WTC11 (cell line): ENCODE measurements at regions not wholly inside any gene's neighbourhood (a gene's known extent, or its start where the extent isn't known, plus 50 kb on each side); places are given as distances from the start of the nearest gene placed in this dataset.

Experiments
- ATAC-seq: fragments of 200-7000 bp; cut with Tn5 transposase; 2 replicates; pipeline ENCODE4 v1.10.0; 2021; ENCODE audit warnings: mild to moderate bottlenecking, moderate library complexity
- CTCF ChIA-PET: fragments of 300-600 bp; sonication (Branson Sonifier 250); formaldehyde crosslinking; loops from one replicate; lab custom pipeline; 2021; ENCODE audit warnings: antibody characterized with exemption; lab: Charles Lee
- POLR2A ChIA-PET: fragments of 350-600 bp; sonication (Branson Sonifier 250); formaldehyde crosslinking; loops from one replicate; lab custom pipeline; 2021; ENCODE audit warnings: antibody characterized with exemption; lab: Charles Lee
- DNase-seq: peaks from one replicate; pipeline ENCODE4 v3.0.0; 2021; ENCODE audit warnings: low spot score
- H3K27ac Mint-ChIP-seq: 2 replicates; pipeline ENCODE4 v1.8.0; 2021; ENCODE audit warnings: mixed read lengths
- H3K27me3 Mint-ChIP-seq: 2 replicates; pipeline ENCODE4 v1.8.0; 2021; ENCODE audit warnings: low read depth, mild to moderate bottlenecking, moderate library complexity, mixed read lengths
- H3K36me3 Mint-ChIP-seq: 2 replicates; pipeline ENCODE4 v1.8.0; 2021; ENCODE audit warnings: mixed read lengths
- H3K4me1 Mint-ChIP-seq: 2 replicates; pipeline ENCODE4 v1.8.0; 2022; ENCODE audit warnings: mixed read lengths
- H3K4me3 Mint-ChIP-seq: 2 replicates; pipeline ENCODE4 v1.8.0; 2021; ENCODE audit warnings: mild to moderate bottlenecking, moderate library complexity, mixed read lengths
- H3K9me3 Mint-ChIP-seq: 2 replicates; pipeline ENCODE4 v1.8.0; 2021; ENCODE audit warnings: mixed read lengths
- CREM ChIP-seq: sonication (generic); formaldehyde crosslinking; IDR thresholded peaks from 2 replicates; pipeline ENCODE4 v1.8.1; 2022; ENCODE audit warnings: mild to moderate bottlenecking, missing genetic modification reagents, moderate library complexity
- ELF4 ChIP-seq: sonication (generic); formaldehyde crosslinking; IDR thresholded peaks from 2 replicates; pipeline ENCODE4 v1.8.1; 2022; ENCODE audit warnings: low read depth, mild to moderate bottlenecking, moderate library complexity, missing genetic modification reagents
- FOXK1 ChIP-seq: sonication (generic); formaldehyde crosslinking; IDR thresholded peaks from 2 replicates; pipeline ENCODE4 v1.8.0; 2022; ENCODE audit warnings: mild to moderate bottlenecking, moderate library complexity, missing genetic modification reagents
- GABPB1 ChIP-seq: sonication (generic); formaldehyde crosslinking; IDR thresholded peaks from 2 replicates; pipeline ENCODE4 v1.8.1; 2023; ENCODE audit warnings: mild to moderate bottlenecking, missing genetic modification reagents
- HMGA2 ChIP-seq: fragments of 250-450 bp; sonication (Bioruptor Pico); IDR thresholded peaks from 2 replicates; pipeline ENCODE4 v1.4.0; 2021; ENCODE audit warnings: mild to moderate bottlenecking, moderate library complexity
- OVOL2 ChIP-seq: fragments of 250-450 bp; sonication (Bioruptor Pico); IDR thresholded peaks from 2 replicates; pipeline ENCODE4 v1.9.0; 2021; ENCODE audit warnings: mild to moderate bottlenecking, borderline replicate concordance
- TP53 ChIP-seq: sonication (generic); formaldehyde crosslinking; IDR thresholded peaks from 2 replicates; pipeline ENCODE4 v1.8.1; 2023; ENCODE audit warnings: mild to moderate bottlenecking, missing genetic modification reagents
- ZNF396 ChIP-seq: fragments of 250-450 bp; sonication (Bioruptor Pico); IDR thresholded peaks from 2 replicates; pipeline ENCODE4 v1.8.0; 2021; ENCODE audit warnings: mild to moderate bottlenecking, moderate library complexity, borderline replicate concordance
- ZNF416 ChIP-seq: fragments of 250-450 bp; sonication (Bioruptor Pico); IDR thresholded peaks from 2 replicates; pipeline ENCODE4 v1.9.0; 2021; ENCODE audit warnings: mild to moderate bottlenecking, inconsistent platforms
- ZNF423 ChIP-seq: fragments of 250-450 bp; sonication (Bioruptor Pico); IDR thresholded peaks from 2 replicates; pipeline ENCODE4 v2.1.2; 2022; ENCODE audit warnings: mild to moderate bottlenecking, moderate library complexity
- TF ChIP-seq, protein P1 (sequence below): fragments of 200-600 bp; IDR thresholded peaks from 2 replicates; pipeline ENCODE4 v1.8.0; 2022; ENCODE audit warnings: antibody characterized with exemption
- TF ChIP-seq, protein P2 (sequence below): sonication (generic); formaldehyde crosslinking; IDR thresholded peaks from 2 replicates; pipeline ENCODE4 v1.8.1; 2023; ENCODE audit warnings: mild to moderate bottlenecking, moderate library complexity, missing genetic modification reagents
- TF ChIP-seq, protein P3 (sequence below): sonication (generic); formaldehyde crosslinking; IDR thresholded peaks from 2 replicates; pipeline ENCODE4 v1.8.1; 2023; ENCODE audit warnings: mild to moderate bottlenecking, missing genetic modification reagents, moderate library complexity
- TF ChIP-seq, protein P4 (sequence below): sonication (generic); formaldehyde crosslinking; IDR thresholded peaks from 2 replicates; pipeline ENCODE4 v1.8.1; 2022; ENCODE audit warnings: low read depth, mild to moderate bottlenecking, moderate library complexity, missing genetic modification reagents, borderline replicate concordance
- TF ChIP-seq, protein P5 (sequence below): sonication (generic); formaldehyde crosslinking; conservative IDR thresholded peaks from 2 replicates; pipeline ENCODE4 v1.8.1; 2023; ENCODE audit warnings: mild to moderate bottlenecking, low read depth, missing genetic modification reagents, moderate library complexity
- TF ChIP-seq, protein P6 (sequence below): sonication (generic); formaldehyde crosslinking; IDR thresholded peaks from 2 replicates; pipeline ENCODE4 v1.8.0; 2022; ENCODE audit warnings: mild to moderate bottlenecking, missing genetic modification reagents
- TF ChIP-seq, protein P7 (sequence below): sonication (generic); formaldehyde crosslinking; IDR thresholded peaks from 2 replicates; pipeline ENCODE4 v1.8.0; 2023; ENCODE audit warnings: missing genetic modification reagents, mild to moderate bottlenecking, borderline replicate concordance
- TF ChIP-seq, protein P8 (sequence below): sonication (generic); formaldehyde crosslinking; IDR thresholded peaks from 2 replicates; pipeline ENCODE4 v1.8.0; 2022; ENCODE audit warnings: mild to moderate bottlenecking, missing genetic modification reagents

DNA sequence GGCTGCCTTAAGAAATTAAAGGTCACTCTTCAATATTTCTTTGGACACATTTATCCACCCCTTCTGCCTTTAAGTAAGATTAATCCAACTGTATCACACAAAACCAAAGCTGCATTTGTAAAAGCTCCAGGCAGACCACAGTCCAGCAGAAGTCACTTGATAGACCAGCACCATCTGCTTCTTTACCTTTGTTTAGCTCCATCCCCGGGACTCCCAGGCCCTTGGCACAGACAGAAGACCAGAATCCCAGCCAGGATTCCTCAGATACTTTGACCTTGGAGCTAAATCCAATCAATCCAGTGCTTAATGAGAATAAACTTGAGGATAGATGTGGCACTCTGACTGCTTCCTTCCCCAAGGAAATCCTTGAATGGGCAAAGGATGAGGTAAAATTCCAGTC, 333.1 kb upstream of the RASGEF1B start:
- Mint-ChIP-seq H3K27me3 (no peaks in the 10 kb centered on the region), H3K27ac (no peak overlapping the region)
- DNase-seq: no peak
- TF ChIP-seq, protein P1, sequence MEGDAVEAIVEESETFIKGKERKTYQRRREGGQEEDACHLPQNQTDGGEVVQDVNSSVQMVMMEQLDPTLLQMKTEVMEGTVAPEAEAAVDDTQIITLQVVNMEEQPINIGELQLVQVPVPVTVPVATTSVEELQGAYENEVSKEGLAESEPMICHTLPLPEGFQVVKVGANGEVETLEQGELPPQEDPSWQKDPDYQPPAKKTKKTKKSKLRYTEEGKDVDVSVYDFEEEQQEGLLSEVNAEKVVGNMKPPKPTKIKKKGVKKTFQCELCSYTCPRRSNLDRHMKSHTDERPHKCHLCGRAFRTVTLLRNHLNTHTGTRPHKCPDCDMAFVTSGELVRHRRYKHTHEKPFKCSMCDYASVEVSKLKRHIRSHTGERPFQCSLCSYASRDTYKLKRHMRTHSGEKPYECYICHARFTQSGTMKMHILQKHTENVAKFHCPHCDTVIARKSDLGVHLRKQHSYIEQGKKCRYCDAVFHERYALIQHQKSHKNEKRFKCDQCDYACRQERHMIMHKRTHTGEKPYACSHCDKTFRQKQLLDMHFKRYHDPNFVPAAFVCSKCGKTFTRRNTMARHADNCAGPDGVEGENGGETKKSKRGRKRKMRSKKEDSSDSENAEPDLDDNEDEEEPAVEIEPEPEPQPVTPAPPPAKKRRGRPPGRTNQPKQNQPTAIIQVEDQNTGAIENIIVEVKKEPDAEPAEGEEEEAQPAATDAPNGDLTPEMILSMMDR: no peak
- TF ChIP-seq ZNF423 (CRISPR knock-in tag): no peak
- TF ChIP-seq, protein P2, sequence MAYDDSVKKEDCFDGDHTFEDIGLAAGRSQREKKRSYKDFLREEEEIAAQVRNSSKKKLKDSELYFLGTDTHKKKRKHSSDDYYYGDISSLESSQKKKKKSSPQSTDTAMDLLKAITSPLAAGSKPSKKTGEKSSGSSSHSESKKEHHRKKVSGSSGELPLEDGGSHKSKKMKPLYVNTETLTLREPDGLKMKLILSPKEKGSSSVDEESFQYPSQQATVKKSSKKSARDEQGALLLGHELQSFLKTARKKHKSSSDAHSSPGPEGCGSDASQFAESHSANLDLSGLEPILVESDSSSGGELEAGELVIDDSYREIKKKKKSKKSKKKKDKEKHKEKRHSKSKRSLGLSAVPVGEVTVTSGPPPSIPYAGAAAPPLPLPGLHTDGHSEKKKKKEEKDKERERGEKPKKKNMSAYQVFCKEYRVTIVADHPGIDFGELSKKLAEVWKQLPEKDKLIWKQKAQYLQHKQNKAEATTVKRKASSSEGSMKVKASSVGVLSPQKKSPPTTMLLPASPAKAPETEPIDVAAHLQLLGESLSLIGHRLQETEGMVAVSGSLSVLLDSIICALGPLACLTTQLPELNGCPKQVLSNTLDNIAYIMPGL (CRISPR knock-in tag): no peak
- no peak for TF ChIP-seq ZNF416
- TF ChIP-seq, protein P3, sequence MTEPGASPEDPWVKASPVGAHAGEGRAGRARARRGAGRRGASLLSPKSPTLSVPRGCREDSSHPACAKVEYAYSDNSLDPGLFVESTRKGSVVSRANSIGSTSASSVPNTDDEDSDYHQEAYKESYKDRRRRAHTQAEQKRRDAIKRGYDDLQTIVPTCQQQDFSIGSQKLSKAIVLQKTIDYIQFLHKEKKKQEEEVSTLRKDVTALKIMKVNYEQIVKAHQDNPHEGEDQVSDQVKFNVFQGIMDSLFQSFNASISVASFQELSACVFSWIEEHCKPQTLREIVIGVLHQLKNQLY (CRISPR knock-in tag): no peak
- no peak for TF ChIP-seq GABPB1
- TF ChIP-seq, protein P4, sequence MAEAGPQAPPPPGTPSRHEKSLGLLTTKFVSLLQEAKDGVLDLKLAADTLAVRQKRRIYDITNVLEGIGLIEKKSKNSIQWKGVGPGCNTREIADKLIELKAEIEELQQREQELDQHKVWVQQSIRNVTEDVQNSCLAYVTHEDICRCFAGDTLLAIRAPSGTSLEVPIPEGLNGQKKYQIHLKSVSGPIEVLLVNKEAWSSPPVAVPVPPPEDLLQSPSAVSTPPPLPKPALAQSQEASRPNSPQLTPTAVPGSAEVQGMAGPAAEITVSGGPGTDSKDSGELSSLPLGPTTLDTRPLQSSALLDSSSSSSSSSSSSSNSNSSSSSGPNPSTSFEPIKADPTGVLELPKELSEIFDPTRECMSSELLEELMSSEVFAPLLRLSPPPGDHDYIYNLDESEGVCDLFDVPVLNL (CRISPR knock-in tag): no peak
- no peak for TF ChIP-seq HMGA2
- TF ChIP-seq, protein P5, sequence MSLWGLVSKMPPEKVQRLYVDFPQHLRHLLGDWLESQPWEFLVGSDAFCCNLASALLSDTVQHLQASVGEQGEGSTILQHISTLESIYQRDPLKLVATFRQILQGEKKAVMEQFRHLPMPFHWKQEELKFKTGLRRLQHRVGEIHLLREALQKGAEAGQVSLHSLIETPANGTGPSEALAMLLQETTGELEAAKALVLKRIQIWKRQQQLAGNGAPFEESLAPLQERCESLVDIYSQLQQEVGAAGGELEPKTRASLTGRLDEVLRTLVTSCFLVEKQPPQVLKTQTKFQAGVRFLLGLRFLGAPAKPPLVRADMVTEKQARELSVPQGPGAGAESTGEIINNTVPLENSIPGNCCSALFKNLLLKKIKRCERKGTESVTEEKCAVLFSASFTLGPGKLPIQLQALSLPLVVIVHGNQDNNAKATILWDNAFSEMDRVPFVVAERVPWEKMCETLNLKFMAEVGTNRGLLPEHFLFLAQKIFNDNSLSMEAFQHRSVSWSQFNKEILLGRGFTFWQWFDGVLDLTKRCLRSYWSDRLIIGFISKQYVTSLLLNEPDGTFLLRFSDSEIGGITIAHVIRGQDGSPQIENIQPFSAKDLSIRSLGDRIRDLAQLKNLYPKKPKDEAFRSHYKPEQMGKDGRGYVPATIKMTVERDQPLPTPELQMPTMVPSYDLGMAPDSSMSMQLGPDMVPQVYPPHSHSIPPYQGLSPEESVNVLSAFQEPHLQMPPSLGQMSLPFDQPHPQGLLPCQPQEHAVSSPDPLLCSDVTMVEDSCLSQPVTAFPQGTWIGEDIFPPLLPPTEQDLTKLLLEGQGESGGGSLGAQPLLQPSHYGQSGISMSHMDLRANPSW (CRISPR knock-in tag): no peak
- TF ChIP-seq ZNF396 (CRISPR knock-in tag): no peak
- TF ChIP-seq FOXK1: no peak
- TF ChIP-seq, all 79 proteins: peak for 0
- no peak for ATAC-seq
- H3K4me1 Mint-ChIP-seq: peaks cover 21% of the 10 kb centered on the region
- H3K9me3 Mint-ChIP-seq: peaks cover 11% of the 10 kb centered on the region
- ChIA-PET POLR2A (no interaction called here), CTCF (interaction anchor here (1.5 kb wide), 2 partner anchors 40 to 338 kb away, joined by 3 to 4 read pairs; no protein-coding TSS in a partner anchor)
- H3K4me3 Mint-ChIP-seq: no peak overlapping the region
- H3K36me3 Mint-ChIP-seq: peaks cover 12% of the 10 kb centered on the region

DNA sequence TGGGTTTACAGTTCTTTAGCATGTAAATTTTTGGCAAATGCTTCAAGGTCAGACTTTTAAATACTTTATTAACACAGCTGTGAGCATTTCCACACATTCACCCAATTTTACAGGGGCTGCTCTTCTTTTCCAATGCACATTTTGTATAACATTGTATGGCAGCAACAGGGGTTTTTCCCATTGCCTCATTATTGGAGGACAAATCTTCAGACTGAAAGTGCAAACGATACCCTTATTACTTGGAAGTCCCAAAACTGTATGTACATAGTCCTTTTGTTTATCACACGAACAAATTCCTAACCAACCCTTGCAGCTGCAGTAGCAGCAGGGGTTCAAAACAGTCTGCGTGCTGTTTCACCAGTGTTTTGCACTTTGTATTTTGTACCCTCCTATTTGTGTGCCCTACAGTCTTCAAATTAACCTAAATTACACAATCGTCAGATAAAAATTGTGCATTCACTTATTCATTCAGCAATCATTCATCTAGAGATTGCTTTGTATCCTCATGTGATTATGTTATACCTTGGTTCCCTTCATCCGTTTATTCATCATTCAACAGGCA, 330.7 kb upstream of the RASGEF1B start:
- Mint-ChIP-seq H3K36me3 (peaks cover 15% of the 10 kb centered on the region), H3K27me3 (no peaks in the 10 kb centered on the region), H3K4me1 (peaks cover 4% of the 10 kb centered on the region), H3K9me3 (peaks cover 19% of the 10 kb centered on the region), H3K27ac (no peak overlapping the region), H3K4me3 (no peak overlapping the region)
- no peak for ATAC-seq
- DNase-seq: no peak
- ChIA-PET POLR2A (no interaction called here), CTCF (no interaction called here)
- TF ChIP-seq, protein P6, sequence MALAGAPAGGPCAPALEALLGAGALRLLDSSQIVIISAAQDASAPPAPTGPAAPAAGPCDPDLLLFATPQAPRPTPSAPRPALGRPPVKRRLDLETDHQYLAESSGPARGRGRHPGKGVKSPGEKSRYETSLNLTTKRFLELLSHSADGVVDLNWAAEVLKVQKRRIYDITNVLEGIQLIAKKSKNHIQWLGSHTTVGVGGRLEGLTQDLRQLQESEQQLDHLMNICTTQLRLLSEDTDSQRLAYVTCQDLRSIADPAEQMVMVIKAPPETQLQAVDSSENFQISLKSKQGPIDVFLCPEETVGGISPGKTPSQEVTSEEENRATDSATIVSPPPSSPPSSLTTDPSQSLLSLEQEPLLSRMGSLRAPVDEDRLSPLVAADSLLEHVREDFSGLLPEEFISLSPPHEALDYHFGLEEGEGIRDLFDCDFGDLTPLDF (CRISPR knock-in tag): no peak
- no peak for TF ChIP-seq ZNF423 (CRISPR knock-in tag)
- TF ChIP-seq ELF4 (CRISPR knock-in tag): no peak
- TF ChIP-seq CREM (CRISPR knock-in tag): no peak
- TF ChIP-seq, protein P7, sequence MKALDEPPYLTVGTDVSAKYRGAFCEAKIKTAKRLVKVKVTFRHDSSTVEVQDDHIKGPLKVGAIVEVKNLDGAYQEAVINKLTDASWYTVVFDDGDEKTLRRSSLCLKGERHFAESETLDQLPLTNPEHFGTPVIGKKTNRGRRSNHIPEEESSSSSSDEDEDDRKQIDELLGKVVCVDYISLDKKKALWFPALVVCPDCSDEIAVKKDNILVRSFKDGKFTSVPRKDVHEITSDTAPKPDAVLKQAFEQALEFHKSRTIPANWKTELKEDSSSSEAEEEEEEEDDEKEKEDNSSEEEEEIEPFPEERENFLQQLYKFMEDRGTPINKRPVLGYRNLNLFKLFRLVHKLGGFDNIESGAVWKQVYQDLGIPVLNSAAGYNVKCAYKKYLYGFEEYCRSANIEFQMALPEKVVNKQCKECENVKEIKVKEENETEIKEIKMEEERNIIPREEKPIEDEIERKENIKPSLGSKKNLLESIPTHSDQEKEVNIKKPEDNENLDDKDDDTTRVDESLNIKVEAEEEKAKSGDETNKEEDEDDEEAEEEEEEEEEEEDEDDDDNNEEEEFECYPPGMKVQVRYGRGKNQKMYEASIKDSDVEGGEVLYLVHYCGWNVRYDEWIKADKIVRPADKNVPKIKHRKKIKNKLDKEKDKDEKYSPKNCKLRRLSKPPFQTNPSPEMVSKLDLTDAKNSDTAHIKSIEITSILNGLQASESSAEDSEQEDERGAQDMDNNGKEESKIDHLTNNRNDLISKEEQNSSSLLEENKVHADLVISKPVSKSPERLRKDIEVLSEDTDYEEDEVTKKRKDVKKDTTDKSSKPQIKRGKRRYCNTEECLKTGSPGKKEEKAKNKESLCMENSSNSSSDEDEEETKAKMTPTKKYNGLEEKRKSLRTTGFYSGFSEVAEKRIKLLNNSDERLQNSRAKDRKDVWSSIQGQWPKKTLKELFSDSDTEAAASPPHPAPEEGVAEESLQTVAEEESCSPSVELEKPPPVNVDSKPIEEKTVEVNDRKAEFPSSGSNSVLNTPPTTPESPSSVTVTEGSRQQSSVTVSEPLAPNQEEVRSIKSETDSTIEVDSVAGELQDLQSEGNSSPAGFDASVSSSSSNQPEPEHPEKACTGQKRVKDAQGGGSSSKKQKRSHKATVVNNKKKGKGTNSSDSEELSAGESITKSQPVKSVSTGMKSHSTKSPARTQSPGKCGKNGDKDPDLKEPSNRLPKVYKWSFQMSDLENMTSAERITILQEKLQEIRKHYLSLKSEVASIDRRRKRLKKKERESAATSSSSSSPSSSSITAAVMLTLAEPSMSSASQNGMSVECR: no peak
- no peak for TF ChIP-seq TP53
- no peak for TF ChIP-seq OVOL2 (CRISPR knock-in tag)
- TF ChIP-seq, protein P8, sequence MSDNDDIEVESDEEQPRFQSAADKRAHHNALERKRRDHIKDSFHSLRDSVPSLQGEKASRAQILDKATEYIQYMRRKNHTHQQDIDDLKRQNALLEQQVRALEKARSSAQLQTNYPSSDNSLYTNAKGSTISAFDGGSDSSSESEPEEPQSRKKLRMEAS (CRISPR knock-in tag): no peak
